GM18517 (cell line): ENCODE measurements at regions not wholly inside any gene's neighbourhood (a gene's known extent, or its start where the extent isn't known, plus 50 kb on each side); places are given as distances from the start of the nearest gene placed in this dataset.
"Not testable (repeated sequence)": the region's sequence is repeated elsewhere in the genome, so short reads cannot be mapped to it uniquely, and the experiment has no call there.

Source experiments
- ATAC-seq: cut with Tn5 transposase; IDR thresholded peaks from one replicate; pipeline ENCODE4 v1.9.1; 2021; ENCODE audit warnings: mild to moderate bottlenecking, moderate library complexity; ENCODE audit not compliant: unreplicated experiment

DNA sequence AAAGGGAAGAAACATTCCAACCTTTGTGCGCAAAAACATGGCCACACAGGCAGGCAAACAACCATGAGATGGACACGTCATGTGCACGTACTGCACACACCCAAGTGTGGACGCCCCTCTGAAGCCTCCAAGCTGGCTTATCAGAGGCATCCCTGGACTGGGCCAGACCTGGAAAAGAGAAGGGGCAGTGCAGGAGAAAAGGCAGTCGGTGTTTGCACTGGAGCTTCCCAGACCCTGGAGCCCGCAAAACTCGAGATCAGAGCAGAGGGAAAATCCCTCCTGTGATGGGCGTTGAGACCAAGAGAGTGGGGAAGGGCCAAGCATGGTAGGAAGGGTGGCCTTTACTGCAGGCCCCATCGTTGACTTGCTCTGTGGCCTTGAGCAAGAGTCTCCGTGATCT lies 269.5 kb downstream of the CYRIA start:
- no peak for ATAC-seq

DNA sequence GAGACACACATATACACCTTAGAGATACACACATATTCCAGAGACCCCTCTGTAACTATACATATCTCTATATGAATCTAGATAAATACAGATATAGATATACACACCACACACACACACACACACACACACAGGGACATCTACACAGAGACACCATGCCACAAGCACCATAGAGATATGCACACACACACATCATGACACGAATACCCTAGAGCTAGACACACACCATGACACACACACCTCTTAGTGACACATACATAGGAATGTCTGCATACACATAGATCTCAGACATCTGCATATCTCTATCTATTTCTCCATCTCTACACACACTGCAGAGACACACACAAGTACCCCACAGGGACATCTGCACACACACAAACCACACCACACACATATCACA lies 270.0 kb downstream of the CYRIA start:
- ATAC-seq, result no peak

DNA sequence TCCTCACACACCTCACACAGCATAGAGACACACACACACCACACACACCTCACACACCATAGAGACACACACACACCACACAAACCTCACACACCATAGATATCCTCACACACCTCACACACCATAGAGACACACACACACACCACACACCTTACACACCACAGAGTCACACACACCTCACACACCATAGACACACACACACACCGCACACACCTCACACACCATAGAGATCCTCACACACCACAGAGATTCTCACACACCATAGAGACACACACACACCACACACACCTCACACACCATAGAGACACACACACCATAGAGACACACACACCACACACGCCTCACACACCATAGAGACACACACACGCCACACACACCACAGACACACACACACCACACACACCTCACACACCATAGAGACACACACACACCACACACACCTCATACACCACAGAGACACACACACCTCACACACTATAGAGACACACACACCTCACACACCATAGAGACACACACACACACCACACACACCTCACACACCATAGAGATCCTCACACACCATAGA lies 270.6 kb downstream of the CYRIA start:
- no peak for ATAC-seq

DNA sequence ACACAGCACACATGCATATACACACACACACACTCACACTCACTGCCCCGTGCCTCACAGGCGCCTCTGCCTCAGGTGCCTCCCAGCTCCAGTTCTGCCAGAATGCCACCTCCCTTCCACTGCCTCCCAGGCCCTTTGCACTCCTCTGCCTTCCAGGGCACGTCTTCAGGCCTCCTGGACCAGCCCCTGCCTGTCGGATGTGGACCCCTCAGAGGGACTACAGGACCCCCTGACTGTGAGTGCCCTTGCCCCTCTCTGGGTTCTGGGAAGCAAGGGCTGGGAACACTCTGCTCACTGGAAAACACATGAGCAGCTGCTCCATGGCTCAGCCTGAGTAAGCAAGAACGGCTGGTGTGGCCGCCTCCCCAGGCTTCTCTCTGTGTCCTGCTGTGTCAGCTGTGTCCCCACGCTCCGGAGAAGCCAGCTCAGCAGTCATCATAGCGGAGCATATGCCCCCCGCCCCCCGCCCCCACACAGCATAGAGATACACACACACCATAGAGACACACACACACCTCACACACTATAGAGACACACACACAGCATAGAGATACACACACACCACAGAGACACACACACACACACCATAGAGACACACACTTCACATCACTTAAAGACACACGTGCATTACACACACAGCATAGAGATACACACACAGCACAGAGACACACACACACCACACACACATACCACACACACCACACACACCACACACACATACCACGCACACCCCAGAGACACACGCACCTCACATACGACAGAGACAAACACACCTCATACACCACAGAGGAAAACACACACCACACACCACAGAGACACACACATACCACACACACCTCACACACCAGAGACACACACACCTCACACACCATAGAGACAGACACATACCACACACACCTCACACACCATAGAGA lies 271.3 kb downstream of the CYRIA start:
- ATAC-seq, result no peak

DNA sequence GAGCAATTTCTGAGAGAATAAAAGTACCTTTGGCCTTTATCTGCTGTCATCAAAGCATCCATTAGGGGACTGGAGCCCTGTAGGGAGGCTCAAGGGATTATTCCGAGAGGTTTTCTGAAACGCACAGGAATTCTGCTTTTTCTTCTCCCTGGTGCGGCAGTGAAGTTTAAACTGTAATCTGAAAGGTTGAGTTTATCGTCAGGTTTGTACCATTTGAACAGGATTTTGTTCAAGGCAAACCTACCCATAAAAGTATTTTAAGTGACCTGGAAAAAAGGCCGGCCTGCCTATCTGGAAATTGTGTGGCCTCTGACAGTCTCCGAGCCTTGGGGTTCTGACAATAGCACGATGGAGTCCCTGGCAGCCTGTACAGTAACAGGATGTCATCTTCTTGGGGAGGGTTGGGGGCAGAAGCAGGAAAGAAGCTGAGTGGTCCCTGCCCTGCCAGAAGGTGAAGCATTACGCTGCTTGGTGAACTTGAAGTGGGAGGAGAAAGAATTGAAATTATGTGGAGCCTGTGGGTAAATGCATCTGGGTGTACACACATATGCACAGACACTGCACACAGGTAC lies 272.0 kb downstream of the CYRIA start:
- no peak for ATAC-seq

DNA sequence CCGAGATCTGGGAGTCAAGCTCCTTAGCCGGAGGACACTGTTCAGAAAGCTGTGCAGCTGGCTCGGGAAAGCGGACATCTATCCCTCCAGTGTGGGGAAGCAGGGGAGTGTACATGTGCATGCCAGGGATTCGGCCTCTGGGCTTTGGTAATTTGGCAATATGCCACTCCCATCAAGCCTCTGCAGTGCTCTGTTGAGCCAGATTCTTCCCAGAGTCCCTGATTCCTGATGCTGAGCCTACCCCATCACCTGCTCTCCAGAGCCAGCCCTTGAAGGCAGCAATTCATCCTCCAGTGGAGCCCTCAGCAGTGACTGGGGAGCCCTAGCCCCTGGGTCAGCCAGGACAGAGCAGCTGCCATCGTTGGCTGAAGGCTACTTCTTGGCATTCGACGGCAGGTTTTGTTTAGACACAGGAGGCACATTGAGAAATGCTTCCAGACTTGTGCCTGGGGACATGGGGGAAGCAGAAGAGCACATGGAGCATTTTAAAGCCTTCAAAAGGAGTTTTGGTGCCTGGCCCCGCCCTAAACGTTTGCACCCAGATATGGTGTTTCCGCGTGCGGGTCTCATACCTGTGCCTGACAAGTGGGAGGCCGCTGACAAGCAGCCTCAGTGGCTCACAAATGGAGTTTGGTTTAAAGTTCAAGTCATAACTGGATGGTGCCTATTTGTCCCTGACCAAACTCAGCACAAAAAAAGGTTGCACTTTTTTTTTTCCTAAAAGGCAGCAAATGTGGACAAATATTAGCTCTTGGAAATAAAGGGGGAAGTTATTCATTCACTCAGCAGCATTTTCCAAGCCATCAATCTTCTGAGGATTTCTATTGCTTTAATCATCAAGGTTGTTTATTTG lies 272.8 kb downstream of the CYRIA start:
- ATAC-seq, result no peak

DNA sequence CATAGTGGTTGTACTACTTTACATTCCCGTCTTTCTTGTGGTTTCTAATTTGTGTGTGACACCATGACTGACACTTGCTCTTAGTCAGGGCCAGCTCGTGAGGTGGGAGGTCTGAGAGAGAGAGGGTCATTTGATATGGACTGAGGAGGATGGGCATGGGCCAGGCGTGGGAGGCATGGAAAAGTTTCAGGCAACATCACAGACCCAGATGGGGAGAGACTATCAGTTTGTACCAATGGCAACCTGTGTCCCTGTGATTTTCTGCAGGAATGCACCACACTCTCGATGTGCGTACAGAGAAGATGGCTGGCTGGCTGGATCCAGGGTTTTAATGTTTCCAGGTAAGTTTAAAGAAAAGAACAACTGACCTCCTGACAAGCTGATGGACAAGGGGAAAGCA lies 273.6 kb downstream of the CYRIA start:
- no peak for ATAC-seq

DNA sequence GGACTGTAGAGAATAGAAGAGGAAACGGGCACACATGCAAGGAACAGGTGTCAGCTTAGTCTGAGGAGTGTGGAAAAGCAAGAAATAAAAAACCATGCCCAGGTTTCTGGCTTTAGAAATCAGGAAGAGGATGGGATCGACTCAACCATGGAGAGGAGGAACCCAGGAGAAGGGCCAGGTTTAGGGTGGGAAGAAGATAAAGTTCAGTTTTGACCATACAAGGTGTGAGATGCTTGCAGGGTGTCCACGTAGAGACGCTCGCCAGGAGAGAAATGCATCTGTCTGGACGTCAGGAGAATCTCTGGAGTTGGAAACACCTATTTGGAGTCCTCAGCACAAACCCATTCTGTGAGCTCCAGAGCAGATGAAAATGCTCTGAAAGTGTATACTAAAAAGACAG lies 275.1 kb downstream of the CYRIA start:
- no peak for ATAC-seq

DNA sequence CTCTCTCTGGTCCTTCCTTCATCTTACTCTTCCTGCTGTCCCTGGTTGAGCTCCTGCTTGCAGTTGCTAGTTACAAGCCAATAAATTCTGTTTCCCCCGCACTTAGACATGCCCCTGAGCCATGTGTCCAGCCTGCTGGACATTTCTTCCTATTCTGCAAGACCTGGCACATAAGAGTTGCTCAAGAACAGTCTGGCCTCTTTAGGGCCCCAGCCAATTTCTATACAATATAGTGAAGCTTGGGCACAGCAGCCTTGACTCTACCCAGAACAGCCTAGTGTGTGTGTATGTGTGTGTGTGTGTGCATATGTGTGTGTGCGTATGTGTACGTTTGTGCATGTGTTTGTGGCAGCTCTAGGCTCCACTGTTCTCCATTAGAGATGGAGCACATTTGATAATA lies 276.0 kb downstream of the CYRIA start:
- ATAC-seq, result no peak

DNA sequence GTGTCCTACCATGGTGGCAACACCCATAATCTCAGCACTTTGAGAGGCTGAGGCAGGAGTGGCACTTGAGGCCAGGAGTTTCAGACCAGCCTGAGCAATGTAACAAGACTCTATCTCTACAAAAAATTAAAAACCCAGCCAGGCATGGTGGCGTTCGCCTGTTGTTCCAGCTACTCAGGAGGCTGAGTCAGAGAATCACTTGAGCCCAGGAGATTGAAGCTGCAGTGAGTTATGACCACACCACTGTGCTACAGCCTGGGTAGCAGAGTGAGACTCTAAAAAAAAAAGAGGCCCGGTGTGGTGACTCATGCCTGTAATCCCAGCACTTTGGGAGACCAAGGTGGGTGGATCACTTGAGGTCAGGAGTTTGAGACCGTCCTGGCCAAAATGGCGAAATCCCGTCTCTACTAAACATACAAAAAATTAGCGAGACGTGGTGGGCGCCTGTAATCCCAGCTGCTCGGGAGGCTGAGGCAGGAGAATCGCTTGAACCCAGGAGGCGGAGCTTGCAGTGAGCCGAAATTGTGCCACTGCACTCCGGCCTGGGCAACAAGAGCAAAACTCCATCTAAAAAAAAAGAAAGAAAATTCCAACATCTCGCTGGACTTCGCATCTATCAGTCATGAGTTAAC lies 277.3 kb downstream of the CYRIA start:
- not testable (repeated sequence) for ATAC-seq

DNA sequence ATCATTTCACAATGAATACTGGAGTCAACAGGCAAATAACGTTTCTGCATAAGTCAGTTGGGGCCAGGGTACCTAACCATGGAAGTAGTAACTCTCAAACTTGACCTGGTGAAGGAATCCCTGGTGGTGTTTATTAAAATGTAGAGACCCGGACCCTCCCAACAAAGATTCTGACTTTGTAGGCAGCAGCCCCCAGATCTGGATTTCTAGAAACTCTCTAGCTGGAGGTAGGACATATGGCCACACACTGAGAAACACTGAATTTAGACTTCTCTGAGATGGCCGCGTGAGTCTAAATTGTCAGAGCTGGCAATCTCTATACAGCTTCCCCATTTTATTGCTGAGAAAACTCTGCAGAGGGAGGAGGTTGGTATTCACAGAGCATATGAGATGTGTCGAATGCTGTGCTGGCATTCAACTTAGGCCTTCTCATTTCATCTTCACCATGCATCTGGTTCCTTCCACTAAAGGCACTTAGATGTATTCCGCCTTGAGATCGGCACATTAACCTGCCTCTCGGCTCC lies 278.1 kb downstream of the CYRIA start:
- ATAC-seq, result no peak

DNA sequence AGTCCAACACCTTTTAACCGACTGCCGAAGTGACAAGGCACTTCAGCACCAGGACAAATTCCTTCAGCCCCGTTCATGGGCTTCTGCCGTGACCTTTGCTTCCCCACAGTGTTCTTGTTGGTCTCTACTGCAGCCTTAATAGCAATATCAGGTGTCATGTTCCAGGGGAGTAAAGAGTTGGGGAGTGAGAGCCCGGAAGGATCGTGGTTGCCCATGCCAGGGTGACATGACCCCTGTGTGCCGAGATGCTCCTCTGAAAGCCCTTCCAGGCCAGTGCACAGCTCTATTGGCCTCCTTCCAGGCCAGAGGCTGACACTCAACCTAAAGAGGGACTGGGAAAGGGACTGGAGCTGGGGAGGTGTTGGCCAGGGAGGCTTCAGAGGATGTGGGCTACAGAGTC lies 279.2 kb downstream of the CYRIA start:
- ATAC-seq, result no peak

DNA sequence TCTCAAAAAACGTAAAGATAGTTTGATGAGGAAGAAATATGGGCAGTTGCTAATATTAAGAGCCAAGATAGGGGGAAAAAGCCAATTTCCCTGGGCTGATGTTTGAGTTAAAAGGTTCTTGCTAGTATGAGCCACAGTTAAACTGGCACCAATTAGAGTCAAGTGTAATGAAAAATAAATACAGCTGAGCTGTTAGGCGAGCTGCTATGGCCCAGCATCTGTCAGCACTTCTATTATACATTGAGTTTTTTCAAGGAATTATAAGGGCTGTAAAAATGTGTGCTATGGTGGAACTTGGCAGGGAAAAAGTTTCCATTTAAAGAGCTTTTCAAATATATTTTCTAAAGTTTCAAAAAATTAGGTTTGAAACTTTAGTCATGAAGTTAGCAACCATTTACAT lies 279.6 kb downstream of the CYRIA start:
- ATAC-seq, result no peak

DNA sequence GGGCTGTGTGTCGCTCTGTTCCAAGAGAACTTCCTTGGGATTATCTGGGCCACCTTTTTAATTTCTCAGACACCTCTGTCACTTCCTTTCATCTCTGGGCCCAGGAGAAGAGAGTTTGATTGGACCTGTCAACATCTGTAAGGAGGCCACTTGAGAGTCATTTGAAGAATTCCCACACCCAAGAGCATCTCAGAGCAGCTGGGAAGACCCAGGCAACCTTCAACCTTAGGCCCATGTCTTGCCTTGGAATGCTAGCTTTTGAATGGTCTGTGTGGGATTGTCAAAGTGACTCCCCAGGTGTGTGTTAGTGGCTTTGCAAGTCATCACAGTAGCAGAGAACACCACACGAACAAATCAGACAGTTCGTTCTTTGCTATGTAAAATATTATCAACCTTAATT lies 280.3 kb downstream of the CYRIA start:
- no peak for ATAC-seq

DNA sequence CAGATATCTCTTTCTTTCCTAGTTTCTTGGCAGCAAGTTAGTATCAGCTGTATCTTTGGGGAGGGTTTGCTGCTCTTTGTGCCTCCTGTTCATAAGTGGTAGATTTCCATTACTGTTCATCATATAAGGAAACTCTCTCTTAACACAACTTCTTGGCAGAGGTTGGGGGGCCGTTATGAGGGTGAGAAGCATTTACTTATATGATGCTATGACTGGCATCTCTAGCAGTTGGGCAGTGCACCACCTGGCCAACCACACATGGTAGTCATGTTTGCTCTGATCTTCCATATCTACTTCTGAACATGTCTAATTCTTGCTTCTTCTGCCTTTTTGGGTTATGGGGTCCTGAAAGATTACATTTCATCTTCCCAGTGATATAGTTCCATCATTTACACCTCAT lies 282.2 kb downstream of the CYRIA start:
- ATAC-seq, result no peak

DNA sequence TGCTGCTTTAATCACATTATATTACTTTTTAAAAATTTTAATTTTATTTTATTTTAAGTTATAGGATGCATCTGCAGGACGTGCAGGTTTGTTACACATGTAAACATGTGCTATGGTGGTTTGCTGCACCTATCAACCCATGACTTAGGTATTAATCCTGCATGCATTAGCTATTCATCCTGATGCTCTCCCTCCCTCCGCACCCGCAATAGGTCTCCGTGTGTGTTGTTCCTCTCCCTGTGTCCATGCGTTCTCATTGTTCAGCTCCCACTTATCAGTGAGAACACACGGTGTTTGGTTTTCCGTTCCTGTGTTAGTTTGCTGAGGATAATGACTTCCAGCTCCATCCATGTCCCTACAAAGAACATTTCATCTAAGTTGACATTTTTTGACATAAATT lies 283.2 kb downstream of the CYRIA start:
- ATAC-seq, result no peak

DNA sequence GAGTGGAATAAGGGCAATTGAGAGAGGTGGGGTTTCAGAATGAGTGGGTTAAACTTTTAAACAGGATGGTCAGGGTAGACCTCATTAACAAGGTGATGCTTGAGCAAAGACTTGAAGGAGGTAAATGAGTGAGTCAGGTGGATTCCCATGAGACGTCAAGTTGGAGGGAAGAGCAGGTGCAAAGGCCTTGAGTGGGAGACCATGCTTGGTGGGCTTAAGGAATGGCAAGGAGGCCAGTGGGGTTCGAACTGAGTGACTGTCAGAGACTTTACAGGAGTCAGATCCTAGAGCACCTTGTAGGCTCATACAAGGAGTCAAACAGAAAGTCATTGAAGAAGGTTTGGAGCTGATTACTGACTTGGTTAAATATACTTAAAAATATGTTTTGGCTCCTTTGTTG lies 284.1 kb downstream of the CYRIA start:
- ATAC-seq, result no peak

DNA sequence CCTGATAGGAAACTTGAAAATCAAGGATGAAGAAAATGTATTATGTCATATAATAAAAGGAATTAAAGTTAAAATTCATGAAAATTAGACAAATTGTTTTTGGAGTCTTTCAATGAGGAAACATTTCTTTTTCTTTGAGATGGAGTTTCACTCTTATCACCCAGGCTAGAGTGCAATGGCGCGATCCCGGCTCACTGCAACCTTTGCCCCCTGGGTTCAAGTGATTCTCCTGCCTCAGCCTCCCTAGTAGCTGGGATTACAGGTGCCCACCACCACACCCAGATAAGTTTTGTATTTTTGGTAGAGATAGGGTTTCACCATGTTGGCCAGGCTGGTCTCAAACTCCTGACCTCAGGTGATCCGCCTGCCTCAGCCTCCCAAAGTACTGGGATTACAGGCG lies 285.7 kb downstream of the CYRIA start:
- not testable (repeated sequence) for ATAC-seq

DNA sequence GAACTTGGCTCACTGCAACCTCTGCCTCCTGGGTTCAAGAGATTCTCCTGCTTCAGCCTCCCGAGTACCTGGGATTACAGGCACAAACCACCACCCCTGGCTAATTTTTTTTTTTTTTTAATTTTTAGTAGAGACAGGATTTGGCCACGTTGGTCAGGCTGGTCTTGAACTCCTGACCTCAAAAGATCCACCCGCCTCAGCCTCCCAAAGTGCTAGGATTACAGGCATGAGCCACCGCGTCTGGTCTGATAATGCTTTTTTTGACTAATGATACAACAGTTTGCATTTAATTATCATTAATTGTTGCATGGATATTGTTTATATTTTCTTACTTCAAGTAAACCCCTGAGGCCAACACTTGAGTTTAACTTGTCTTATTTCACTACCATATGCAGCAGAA lies 286.6 kb downstream of the CYRIA start:
- ATAC-seq, result not testable (repeated sequence)

DNA sequence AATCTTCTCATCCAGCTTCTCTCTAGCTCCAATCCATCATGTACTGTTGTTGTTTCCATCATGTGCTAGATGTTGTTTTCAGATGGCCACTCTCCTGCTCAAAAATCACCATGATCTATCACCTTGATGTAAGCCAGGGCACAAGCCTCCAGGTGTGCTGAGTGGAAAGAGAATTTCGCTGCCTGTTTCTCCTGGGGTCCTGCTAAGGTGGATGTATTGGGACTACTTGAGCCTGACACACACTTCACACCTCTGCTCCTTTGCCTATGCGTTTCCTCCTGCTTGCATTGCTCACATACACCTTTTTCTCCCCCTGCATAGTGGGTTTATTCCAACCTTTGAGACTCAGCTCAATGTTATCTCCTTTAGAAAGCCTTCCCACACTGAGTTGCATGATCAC lies 287.6 kb downstream of the CYRIA start:
- ATAC-seq, result no peak

DNA sequence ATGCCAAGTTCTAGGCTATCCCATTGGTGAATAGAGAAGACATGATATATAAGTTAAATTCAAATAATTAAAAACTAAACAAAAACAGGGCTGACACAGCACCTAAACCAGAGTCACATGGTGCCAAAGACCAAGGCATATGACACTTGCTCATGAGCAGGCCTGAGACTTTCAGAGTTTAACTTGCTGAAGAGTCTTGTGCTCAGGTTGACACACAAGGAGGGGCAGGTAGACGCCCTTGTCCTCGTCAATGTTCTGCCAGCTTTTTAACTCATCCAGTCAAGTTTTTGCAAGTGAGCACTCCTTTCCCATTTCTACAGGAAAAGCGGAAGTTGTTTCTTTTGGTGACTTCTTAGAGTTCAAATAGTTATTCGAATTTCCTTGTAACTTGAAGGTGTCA lies 289.7 kb downstream of the CYRIA start:
- no peak for ATAC-seq
